Thyroid gland (tissue), 4 donors: ENCODE measurements at regions not wholly inside any gene's neighbourhood (a gene's known extent, or its start where the extent isn't known, plus 50 kb on each side); places are given as distances from the start of the nearest gene placed in this dataset.

ENCODE experiments used
- CTCF ChIP-seq, 6 experiments: fragments of 200-600 bp in 3 of 6; fragments of 450-650 bp in 3 of 6; sonication (generic) in 3 of 6; IDR thresholded peaks; one replicate each; pipeline ENCODE4 v1.5.1; 2016 to 2019; ENCODE audit warnings: antibody characterized with exemption in 6 of 6, mild to moderate bottlenecking in 2 of 6, inconsistent platforms in 1 of 6, moderate library complexity in 1 of 6
- POLR2A ChIP-seq, 2 donors: fragments of 450-650 bp; IDR thresholded peaks; one replicate each; pipeline ENCODE4 v1.6.1; 2017; ENCODE audit warnings: antibody characterized with exemption in 2 of 2, mild to moderate bottlenecking in 2 of 2, moderate library complexity in 1 of 2

- TF ChIP-seq CTCF (IDR thresholded peaks at IDR 0.05), result no peak
- no peak for TF ChIP-seq POLR2A (IDR thresholded peaks at IDR 0.05)
These were observed 419.5 kb downstream of the DHX35 start for GRCh38 chr20:39381595-39381994.
